ENCODE measurements at regions not wholly inside any gene's neighbourhood (a gene's known extent, or its start where the extent isn't known, plus 50 kb on each side); places are given as distances from the start of the nearest gene placed in this dataset.
A peak's percentile ranks its signal among the peaks of the same experiment; 100 is the strongest.

GRCh38 chr5:89313044-89313443, 430.1 kb upstream of the MEF2C start:
- TF ChIP-seq CSRNP3 (CRISPR knock-in tag; IDR thresholded peaks at IDR 0.05) (no peak), ISL1 (CRISPR knock-in tag; IDR thresholded peaks at IDR 0.05) (no peak), ARNTL (CRISPR knock-in tag; IDR thresholded peaks at IDR 0.05; ENCODE audit: borderline replicate concordance, low read depth) (no peak), RARB (CRISPR knock-in tag; IDR thresholded peaks at IDR 0.05) (no peak), PATZ1 (CRISPR knock-in tag; IDR thresholded peaks at IDR 0.05; ENCODE audit: borderline replicate concordance) (no peak), ZFP30 (CRISPR knock-in tag; IDR thresholded peaks at IDR 0.05) (no peak)
- peak; percentile 37 for ATAC-seq

- no peak for ATAC-seq
- TF ChIP-seq RARB (CRISPR knock-in tag; IDR thresholded peaks at IDR 0.05) (no peak), TSHZ2 (CRISPR knock-in tag; IDR thresholded peaks at IDR 0.05) (no peak), SNAI2 (CRISPR knock-in tag; IDR thresholded peaks at IDR 0.05) (no peak), TCF4 (CRISPR knock-in tag; IDR thresholded peaks at IDR 0.05; ENCODE audit: borderline replicate concordance) (no peak), CREB5 (CRISPR knock-in tag; IDR thresholded peaks at IDR 0.05; ENCODE audit: low read depth) (no peak), ZFP30 (CRISPR knock-in tag; IDR thresholded peaks at IDR 0.05) (no peak), ARNTL (CRISPR knock-in tag; IDR thresholded peaks at IDR 0.05; ENCODE audit: borderline replicate concordance, low read depth) (no peak), ZFP3 (CRISPR knock-in tag; IDR thresholded peaks at IDR 0.05) (no peak), ZNF565 (CRISPR knock-in tag; conservative IDR thresholded peaks at IDR 0.05; ENCODE audit: low read depth) (no peak), ESRRG (CRISPR knock-in tag; IDR thresholded peaks at IDR 0.05) (no peak), ZC3H10 (CRISPR knock-in tag; IDR thresholded peaks at IDR 0.05) (no peak), POU6F1 (CRISPR knock-in tag; IDR thresholded peaks at IDR 0.05; ENCODE audit: borderline replicate concordance, low read depth) (no peak), GLIS3 (CRISPR knock-in tag; IDR thresholded peaks at IDR 0.05) (no peak), PATZ1 (CRISPR knock-in tag; IDR thresholded peaks at IDR 0.05; ENCODE audit: borderline replicate concordance) (no peak), ZNF8 (CRISPR knock-in tag; IDR thresholded peaks at IDR 0.05) (no peak), CSRNP3 (CRISPR knock-in tag; IDR thresholded peaks at IDR 0.05) (no peak)
Measured at GRCh38 chr5:89309268-89309667, 426.3 kb upstream of the MEF2C start.
